Stimulated activated CD8-positive, alpha-beta memory T cell treated with anti-CD3 and anti-CD28 coated beads, Interleukin-2, amount 100 ng/mL, for 1 hour (primary cell): ENCODE measurements at regions not wholly inside any gene's neighbourhood (a gene's known extent, or its start where the extent isn't known, plus 50 kb on each side); places are given as distances from the start of the nearest gene placed in this dataset.

Experiments used
- DNase-seq, 2 donors: peaks; one replicate each; pipeline ENCODE4 v3.0.0-alpha.2; 2020; ENCODE audit warnings: low read depth in 2 of 2

DNA sequence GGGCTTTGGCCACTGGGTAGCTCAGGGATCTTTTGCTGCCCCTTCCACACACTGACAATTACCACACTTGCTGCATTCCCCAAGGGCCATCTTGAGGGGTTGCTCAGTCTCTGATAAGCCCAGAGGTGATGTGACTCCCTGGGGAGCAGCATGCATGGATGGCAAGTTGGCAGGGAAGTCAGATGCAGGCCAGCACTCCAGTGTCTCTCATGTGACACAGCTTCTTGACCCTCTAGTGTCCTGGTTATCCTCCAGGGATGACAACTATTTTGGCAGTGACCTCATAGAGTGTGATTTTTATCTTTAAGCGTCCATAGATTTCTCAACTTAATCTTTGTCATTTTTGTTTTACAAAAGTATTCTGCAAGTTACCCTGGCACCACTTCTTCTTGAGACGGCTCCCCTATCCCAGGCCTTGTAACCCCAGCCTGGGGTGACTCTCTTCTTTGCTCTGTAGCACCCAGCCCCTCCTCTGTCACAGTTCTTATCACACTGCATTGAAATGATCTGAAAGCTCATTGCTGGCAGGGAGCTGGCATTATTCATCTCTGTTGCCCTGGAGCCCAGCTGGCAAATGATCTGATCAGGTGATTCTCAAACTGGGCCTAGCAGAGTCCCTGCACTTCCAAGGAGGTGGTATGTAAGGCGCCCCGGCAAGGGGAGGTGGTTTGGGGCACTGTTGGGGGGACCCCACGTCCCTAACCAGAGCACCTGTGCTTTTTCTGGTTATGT lies 72.6 kb downstream of the TENT5C start:
- DNase-seq, result no peak

DNA sequence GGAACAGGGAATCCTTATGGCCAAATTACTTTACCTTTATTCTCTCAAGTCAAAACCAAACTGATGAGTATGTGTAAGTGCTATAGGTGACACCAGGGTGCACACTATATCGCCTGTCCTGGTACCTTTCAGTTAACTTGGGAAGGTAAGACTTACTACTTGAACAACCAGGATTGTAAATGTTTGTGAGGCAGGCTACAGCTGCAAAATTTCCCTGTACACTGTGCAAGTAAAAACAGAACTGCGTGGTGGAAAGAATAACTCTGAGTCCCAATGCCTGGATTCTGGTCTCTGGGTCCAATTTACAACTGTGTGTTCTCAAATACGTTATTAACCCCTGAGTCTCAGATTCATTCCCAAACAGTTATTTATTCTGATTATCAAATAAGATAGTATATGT lies 73.5 kb downstream of the TENT5C start:
- no peak for DNase-seq

DNA sequence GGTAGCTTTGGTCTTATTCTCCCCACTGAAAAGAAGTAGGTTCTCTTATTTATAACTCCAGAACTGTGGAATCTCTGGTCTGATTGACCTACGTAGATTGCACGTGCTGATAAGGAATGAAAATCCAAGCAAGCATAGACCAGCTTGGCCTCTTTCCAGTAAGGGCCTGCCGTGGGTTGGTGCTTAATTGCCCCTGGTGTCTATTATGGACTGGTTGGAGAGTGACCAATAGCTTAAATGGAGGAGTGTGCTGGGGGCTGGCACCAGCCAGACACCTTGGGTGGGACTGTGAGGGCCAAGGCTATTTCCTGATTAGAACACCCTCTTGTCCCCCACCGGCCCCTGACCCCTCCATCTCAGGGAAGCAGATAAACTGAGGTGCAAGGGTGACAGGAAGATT lies 74.0 kb downstream of the TENT5C start:
- DNase-seq, result no peak

DNA sequence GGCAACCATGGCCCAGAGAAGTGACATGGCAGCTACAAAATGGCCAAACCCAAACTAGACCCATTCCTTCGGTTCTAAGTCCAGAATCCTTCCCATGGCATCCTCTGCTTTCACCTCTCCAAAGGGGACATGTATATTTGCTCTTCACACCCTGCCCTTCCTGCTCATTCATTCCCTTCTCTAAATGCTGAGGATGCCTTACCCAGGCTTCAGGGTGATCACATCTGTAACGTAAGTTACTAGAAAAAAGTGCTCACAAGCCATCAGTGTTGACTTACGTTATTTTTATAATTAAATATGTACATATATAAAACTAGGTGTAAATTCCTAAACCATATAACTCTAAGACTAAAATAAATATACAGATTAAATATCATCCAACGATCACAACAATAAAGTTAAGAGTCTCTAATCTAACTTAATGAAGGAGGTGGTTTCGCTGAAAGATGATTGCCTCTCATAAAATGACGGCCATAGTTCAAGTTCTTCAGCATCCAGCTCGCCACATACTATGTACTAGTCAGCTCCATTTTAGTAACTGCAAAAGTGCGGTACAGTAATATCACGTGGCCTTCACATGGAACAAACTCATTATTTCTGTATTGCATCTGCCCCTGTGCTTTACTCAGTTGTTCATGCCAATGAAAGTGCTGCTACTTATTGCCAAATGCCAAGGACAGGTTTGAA lies 74.6 kb downstream of the TENT5C start:
- no peak for DNase-seq

DNA sequence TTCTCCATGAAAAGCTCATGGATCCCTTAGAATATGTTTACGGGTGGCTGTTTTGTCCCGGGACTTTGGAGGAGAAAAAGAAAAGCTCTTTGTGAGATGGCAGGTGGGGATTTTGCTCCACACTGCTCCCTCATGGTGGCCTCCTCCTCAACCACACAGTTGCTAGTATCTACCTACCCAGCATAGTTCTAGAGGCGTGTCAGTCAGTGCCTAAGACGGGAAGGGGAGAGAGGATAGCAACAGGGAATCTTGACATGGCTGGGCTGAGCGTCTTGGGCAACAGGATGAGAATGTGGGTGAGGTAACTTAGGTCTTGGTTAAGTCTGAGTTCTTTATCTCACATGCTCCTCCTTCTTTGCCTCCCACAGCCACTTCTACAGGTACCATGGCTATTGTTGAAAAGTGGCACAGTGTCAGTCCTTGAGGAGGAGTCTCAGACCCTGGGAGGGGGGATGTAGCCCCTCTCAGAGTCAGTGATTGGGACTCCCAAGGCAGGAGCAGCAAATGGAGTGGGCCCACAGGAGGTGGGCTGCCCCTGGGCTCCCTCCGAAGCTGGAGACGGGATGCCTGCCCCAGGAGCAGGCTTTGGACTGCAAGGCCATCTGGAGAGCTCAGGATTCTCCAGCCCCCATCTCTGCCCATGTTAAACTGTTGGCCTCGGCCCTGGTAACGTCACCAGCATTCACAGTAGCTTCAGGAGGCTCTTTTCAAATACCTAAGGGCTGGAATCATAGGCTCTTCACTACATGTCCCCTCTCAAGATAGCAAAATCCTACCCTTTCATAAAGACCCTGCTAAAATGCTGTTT lies 75.4 kb downstream of the TENT5C start:
- DNase-seq, result no peak

DNA sequence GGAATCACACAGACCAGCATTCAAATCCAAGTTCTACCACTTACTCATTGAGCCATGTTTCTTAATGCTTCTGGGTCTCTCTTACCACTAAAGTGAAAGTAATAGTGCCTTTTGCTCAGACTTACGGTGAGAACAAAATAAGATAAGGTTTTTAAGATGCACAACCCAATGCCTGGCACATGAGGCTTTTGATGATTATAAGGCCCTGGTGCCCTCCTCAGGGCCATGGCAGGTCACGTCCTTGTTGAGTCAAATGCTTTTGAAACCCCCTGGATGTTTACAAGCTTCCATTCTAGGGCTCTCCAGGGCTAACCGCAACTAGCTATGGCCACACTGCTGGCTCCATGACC lies 76.0 kb downstream of the TENT5C start:
- no peak for DNase-seq

DNA sequence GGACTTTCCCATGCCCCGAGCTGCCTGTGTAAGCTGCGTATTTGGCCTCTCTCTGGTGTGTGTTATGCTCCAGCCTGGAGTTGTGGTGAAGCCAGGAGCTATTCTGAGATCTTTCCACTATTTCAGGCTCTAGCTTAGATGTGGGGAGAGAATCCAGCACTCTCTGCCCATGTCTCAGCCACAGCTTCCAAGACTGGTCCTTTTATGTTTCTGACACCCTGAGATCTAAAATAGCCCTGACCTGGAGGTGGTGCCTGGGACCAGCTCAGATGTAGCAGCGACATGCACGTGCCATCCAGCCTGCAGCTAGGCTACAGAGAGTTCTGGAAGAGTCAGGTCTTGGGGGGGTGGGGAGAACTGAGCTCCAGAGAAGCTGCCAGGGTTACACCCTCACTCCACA lies 76.5 kb downstream of the TENT5C start:
- DNase-seq, result no peak

DNA sequence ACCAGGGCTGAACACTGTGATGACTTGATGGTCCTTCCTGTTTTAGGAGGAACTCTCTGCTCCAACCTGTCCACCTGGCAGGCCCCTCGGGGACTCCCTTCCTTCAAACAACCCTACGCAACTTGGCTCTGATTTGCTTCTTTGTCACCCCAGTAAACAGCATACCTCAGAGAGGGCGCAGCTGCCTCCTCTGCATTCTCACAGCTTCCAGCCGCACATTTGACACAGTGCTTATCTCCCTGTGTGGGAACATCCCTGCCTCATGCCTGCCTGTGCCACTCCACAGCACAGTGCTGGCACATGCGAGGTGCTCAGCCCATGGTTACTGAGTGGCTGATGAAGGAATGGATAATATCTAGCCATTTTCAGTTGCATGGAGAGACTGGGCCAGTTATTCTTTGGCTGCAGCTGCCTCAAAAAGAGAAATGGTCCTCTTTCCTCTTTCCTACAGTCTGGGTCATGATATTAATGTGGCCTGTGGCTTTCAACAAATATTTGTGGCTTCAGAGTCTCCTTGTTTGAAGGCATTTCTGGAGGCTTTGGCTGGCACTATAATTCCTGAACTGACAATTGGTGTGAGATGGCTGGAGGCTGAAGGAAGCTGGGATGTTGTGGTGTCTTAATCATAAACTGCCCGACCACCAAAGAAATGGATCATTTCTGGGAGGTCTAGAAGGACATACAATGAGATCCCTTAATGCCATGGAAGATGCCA lies 77.9 kb downstream of the TENT5C start:
- DNase-seq, result no peak

DNA sequence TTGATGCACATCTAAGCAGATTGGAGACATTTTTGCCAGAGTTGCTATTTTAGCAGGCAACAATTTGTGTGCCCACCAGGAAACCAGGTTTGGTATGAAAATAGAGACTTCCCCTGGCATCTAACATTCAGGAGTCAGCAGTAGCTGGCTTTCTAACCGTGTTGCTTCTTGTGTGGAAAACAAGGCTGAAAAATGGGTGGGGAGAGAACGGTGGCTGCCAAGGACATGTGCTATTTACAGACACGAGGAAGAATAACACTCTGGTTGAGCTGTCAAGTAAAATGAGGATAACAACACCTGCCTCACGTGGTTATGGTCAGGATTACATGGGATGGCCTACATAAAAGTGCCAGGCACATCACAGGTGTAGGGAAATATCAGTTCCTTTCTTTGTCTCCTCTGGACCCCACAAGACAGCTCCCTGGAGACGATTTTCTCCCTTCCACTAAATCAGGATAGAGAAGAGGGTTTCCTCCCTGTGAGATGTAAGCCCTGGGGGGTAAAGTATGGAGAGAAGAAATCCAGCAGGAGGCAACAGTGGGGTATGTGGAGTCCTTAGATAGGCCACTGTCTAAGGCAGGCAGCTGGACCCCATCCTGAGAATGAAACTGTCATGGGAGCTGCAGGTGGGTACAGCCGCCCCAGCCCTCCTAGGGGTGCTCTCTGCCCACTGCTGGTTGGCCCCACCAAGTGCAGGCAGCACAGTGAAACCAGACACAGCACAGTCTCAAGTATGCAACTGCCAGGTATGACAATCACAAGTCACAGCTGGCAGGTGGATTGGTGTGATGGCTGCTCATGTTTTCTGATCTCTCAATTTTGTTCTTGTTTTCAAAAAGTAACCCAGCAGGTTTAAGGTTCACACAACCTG lies 80.3 kb downstream of the TENT5C start:
- no peak for DNase-seq

DNA sequence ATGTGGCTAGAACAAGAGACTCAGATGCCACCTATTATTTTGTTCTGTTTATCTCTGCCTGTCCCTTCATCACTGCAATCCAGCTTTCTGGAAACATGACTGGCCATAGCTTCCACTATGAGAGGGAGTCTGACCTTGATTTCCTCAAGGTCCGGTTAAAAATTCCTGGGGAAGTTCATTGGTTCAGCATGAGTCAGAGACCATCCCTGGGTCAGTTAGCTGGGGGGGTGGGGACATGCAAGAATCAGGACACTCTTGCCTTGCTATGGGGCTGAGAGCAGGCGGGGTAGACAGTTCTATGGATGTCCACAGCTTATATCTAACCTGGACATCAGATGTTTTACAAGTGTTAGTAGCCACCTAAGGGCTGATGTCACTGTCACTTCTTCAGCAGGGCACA lies 81.1 kb downstream of the TENT5C start:
- DNase-seq, result no peak

DNA sequence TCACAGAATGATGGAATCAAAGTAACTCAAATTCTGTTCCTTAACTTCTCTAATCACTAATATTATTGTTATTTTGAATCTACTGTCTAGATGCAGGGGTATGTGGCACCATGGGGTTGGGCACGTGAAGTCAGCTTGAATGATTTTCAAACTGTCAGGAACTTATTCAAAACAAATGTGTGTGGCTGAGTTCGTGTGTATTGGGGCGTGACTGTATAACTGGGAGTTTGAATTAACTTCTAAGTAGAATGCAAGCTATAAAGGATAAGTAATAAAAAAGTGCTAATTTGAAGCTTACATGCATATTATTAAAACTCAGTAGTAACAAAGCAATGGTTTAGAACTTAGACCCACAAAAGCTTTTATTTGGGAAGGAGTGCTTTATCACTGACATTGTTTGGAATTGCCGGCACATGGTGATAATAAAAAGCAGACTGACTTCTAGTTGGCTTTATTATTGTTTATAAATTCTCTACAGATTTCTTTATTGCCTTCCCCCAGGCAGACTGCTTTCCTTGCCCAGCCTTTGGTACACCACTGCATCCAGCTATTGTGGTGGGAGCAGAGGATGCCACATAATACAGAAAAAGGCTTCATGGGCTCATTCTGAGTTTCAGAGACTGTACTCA lies 84.3 kb downstream of the TENT5C start:
- DNase-seq, result no peak

DNA sequence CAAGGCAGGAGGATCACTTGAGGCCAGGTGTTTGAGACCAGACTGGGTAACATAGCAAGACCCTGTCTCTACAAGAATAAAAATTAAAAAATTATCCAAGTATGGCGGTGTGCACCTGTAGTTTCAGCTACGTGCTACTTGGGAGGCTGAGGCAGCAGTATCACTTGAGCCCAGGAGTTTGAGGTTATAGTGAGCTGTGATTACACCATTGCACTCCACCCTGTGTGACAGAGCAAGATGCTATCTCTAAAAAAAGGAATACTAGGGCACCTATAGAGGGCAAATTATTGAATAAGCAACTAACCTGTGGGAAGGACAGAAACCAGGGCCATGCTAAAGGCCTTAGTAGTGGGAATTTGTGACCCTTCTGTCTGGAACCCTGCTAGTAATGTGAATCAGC lies 86.1 kb downstream of the TENT5C start:
- DNase-seq, result no peak

DNA sequence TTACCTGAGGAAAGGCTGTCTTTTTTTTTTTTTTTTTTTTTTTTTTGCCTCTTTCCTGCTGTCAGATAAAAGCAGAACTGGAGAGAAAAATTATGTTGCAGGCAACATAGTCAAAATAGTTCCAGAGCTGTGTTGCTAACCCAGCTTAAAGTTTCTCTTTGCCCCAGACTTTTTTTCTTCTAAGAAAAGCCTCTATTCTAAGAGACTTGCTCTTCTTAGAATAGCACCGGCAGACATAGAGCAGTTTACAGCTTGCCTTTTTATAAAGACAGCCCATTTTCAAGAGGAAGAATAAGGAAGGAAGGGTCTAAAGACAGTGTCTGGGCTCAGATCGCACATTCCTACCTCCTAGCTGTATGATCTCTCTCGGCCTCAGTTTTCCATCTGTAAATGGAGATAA lies 88.7 kb downstream of the TENT5C start:
- no peak for DNase-seq

DNA sequence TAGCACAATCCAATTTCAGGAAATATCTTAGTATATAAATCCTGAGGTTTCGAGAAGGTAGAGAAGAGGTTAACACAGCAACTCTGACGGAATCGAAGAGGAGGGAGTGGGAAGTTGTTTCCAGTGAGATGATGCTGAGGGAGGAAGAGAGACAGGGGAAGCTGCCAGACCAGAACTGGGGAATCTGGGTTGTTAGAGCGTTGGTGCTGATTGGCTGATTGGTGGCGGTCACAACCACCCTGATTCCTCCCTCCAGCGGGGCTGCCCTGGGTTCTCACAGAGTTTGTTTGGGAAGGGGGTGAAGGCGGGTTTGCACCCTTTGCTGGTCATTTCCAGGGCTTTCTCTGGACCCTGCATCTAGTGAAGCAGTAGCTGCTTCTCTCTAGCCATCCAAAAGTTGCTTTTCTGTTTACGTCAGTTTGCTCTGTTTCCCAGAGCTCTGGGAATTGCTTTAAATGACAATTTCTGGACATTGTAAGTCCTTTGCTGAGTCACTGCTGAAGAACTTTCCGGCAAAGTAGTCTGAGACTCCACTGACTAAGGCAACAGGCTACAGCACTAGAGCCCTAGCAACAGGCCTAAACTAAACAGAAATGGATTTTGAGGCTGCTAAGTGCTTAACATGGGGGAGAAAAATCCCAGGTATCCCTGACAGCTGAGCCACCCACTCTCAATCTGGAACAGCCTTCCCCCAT lies 90.1 kb downstream of the TENT5C start:
- no peak for DNase-seq

DNA sequence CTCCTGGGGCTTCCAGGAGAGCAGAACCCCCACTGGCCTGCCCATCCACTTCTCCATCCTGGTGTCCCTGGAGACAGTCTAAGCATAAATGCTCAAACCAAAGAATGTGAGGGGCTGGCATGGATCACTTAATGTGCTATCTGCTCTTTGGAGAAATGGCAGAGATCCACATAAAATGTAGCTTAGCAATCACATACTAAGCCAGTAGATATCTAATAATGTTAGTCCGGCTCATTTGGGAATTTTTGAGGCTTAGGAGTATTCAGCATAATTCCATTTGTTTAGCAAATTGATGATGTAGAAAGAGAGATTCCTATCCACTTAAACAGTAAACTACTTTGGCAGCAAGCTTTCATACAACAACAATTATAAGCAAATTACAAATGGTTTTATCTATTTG lies 90.7 kb downstream of the TENT5C start:
- no peak for DNase-seq

DNA sequence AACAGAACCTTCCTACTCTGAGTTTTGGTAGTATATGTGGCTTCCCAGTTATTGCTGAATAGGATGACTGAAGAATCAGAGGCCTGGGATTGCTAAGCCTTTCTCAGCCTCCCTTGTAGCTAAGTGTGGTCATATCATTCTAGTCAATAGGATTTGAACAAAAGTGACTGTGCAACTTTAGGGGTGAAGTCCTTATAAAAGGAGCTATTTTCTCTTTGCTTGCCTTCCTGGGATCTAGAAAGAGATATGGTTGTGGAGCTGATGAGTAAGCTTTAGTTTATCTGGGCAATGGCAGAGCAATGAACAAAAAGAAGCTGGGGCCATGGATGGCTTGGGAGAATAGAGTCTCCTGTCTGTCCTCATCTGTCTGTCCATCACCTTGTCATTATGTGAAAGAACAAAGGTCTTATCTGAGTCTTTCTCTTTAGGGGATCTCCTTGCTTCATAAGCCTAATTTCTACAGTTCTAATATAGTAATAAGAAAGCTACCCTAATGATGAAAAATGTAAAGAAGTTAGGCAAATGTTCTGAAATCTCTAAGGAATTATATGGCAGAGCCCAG lies 91.5 kb downstream of the TENT5C start:
- DNase-seq, result no peak

DNA sequence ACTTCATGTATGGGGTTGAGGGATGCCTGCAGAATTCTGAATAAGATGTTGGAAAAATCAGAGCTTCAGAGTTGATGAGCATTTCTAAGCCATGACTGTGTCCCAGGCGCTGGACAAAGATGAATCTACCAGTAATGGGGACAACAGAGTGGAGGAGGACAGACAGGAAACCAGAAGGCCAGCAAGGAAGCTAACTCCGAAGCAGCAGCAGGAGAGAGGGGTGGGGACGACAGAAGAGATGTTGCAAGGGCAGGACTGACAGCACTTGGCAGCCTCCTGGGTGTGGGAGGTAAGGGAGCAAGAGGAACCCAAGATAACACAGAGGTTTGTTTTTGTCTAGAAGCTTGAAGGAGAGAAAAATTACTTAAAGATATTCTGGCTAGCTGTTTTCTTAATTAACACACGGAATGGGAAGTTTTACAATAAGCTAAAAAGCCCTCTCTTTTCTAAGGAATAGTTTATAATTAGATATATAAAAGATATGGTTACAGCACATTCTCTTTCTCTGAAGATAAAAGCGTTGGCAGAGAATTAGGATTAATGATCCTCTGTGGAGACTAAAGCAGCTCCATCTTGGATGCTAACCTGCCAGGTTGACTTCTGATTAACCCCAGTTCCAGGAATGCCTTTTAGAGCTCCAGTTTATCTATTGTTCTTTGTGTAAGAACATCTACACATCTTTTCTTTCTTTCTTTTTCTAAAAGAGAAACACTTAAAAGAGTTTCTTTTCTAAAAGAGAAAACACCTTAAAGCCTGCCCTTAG lies 92.7 kb downstream of the TENT5C start:
- no peak for DNase-seq

DNA sequence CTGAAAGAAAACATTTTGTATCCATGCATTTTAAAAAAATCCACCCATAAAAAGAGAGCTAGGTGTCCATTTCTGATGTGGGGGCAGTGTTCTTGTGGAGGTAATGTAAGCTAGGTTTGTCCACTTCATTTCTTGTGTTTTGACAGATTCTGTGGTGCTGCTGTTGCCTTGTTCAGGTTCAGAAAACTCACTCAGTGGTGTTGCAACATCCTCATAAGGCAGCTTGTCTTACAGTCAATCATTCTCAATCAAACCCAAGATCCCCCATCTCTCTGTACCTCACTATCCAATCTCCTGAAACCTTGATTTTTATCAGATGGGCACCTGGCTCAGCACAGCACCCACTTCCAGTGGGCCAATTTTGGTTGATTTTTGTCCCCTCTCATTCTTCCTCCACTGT lies 94.1 kb downstream of the TENT5C start:
- no peak for DNase-seq

DNA sequence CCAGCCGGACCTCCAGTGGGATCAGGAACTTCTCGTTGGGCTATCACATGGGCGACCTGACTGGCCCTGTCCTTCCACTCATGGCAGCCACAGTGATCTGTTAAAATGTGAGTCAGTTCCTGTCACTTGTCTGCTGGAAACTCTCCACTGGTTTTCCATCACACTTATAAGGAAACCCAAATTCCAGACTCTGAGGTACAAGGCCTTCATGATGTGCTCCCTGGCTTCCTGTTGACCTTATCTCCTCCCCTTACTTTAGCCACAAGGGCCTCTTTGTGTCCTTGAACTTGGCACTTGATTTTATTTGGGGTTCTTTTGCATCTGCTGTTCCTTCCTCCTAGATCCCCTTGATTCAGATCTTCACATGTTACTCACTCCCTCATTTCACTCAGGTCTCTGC lies 96.8 kb downstream of the TENT5C start:
- DNase-seq, result no peak
